ENCODE measurements at regions not wholly inside any gene's neighbourhood (a gene's known extent, or its start where the extent isn't known, plus 50 kb on each side); places are given as distances from the start of the nearest gene placed in this dataset.

DNA sequence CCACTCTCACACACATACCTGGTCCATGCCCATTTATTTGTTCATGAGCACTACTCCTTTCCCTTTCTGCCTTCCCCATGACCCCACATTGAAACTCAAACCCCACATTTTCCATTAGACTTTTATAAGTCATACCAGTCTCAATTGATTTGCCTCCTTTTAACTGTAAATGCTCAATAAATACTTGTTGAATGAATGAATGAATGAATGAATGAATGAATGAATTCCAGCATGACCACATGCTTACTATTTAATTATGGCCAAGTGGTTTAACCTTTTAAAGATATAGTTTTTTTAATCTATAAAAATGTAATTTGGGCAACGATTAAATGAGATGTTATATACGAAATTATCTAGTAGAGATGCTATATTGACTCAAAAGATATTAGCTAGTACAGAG is 54.1 kb upstream of the GRAMD2B start:
- TF ChIP-seq ZNF274 (IDR thresholded peaks at IDR 0.05; ENCODE audit: low read depth, low read length) (no peak), YY1 (IDR thresholded peaks at IDR 0.05; ENCODE audit: insufficient read depth, insufficient read length) (no peak)
